EH (cell line): ENCODE measurements at regions not wholly inside any gene's neighbourhood (a gene's known extent, or its start where the extent isn't known, plus 50 kb on each side); places are given as distances from the start of the nearest gene placed in this dataset.
A peak's percentile ranks its signal among the peaks of the same experiment; 100 is the strongest.
"Not testable (repeated sequence)": the region's sequence is repeated elsewhere in the genome, so short reads cannot be mapped to it uniquely, and the experiment has no call there.

ENCODE experiments used
- DNase-seq: peaks from one replicate; pipeline ENCODE4 v3.0.0-alpha.2; 2015; ENCODE audit warnings: low read depth

GRCh38 chr14:101634850-101635748, 73.8 kb downstream of the DIO3 start:
- DNase-seq, result no peak

GRCh38 chr14:101635749-101636560, 74.7 kb downstream of the DIO3 start:
- DNase-seq, result peak; percentile 3

DNA sequence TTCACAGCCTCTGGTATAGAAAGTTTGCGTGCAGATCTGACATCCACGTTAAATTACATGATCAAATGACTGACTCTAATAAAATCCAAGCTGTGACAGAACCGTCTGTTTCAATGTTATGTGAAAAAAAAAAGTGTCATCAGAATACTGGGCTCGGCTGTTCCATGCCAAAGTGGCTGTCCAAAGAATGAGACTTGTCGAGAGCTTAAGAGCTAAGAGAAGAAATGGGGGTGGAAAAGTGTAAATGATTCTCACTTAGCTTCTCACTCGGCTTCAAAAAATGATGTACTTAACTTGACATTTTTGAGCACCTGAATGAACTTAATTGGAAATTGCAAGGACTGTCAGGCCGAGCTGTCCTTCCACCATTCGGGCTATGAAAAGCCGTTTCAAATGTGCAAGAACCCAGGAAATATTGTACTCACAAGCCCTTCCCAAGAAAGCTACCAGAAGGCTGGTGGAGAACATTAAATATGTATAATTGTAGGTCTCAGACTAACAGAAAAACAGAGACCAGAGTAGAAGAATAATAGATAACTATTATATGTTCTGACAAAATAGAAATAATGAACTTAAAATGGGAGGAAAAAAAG, 78.0 kb downstream of the DIO3 start:
- no peak for DNase-seq

DNA sequence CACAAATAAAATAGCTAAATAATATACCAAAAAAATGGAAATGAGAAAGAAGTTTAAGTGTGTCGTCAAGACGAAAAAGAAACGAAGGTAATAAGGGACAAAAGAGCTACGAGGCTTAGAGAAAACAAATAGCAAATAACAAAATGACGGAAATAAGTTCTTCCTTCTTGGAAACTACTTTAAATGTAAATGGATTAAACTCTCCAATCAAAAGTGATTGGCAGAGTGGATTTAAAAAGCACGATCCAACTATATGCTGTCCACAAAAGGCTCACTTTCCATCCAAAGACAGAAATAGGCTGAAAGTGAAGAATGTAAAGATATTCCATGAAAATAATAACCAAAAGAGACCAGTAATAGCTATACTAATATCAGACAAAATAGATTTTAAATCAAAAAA, 82.4 kb downstream of the DIO3 start:
- DNase-seq, result no peak

GRCh38 chr14:101654051-101654450, 92.8 kb downstream of the DIO3 start:
- no peak for DNase-seq

DNA sequence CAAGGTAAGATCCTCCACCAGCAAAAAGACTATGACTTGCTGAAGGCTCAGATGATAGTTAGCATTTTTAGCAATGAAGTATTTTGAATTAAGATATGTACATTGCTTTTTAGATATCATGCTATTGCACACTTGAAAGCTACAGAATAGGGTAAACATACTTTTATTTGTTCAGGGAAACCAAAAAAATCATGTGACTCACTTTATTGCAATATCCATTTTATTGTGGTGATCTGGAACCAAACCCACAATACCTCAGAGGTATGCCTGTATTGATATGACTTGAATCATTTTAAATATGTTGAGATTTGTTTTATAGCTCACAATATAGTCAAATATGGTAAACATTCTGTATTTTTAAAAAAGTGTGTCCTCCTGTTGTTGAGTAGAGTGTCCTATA, 96.1 kb downstream of the DIO3 start:
- DNase-seq, result no peak

- peak; percentile 46 for DNase-seq
These were observed 95.9 kb upstream of the PPP2R5C start for GRCh38 chr14:101665478-101666078.

GRCh38 chr14:101666264-101666663, 95.2 kb upstream of the PPP2R5C start:
- no peak for DNase-seq

- no peak for DNase-seq
These were observed 91.9 kb upstream of the PPP2R5C start for GRCh38 chr14:101669629-101670028.

DNA sequence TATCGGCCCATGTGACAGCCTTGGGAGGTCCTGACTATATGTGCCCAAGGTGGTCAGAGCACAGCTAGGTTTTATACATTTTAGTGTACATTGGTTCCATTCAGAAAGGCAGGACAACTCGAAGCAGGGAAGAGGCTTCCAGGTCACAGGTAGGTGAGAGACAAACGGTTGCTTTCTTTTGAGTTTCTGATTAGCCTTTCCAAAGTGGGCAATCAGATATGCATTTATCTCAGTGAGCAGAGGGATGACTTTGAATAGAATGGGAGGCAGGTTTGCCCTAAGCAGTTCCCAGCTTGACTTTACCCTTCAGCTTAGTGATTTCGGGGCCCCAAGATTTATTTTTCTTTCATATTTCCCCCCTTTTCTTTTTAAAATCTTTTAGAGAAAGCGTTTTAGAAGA, 87.6 kb upstream of the PPP2R5C start:
- no peak for DNase-seq

DNA sequence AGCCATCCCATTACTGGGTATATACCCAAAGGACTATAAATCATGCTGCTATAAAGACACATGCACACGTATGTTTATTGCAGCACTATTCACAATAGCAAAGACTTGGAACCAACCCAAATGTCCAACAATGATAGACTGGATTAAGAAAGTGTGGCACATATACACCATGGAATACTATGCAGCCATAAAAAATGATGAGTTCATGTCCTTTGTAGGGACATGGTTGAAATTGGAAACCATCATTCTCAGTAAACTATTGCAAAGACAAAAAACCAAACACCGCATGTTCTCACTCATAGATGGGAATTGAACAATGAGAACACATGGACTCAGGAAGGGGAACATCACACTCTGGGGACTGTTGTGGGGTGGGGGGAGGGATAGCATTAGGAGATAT, 85.7 kb upstream of the PPP2R5C start:
- DNase-seq, result not testable (repeated sequence)

DNA sequence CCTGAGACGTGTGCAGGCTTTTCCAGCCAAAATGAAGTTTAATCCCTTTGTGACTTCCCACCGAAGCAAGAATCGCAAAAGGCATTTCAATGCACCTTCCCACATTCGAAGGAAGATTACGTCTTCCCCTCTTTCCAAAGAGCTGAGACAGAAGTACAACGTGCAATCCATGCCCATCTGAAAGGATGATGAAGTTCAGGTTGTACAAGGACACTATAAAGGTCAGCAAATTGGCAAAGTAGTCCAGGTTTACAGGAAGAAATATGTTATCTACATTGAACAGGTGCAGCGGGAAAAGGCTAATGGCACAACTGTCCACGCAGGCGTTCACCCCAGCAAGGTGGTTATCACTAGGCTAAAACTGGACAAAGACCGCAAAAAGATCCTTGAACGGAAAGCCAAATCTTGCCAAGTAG, 83.6 kb upstream of the PPP2R5C start:
- not testable (repeated sequence) for DNase-seq

GRCh38 chr14:101681795-101682194, 79.7 kb upstream of the PPP2R5C start:
- no peak for DNase-seq

- DNase-seq, result no peak
These were observed 78.1 kb upstream of the PPP2R5C start for GRCh38 chr14:101683365-101683764.

DNA sequence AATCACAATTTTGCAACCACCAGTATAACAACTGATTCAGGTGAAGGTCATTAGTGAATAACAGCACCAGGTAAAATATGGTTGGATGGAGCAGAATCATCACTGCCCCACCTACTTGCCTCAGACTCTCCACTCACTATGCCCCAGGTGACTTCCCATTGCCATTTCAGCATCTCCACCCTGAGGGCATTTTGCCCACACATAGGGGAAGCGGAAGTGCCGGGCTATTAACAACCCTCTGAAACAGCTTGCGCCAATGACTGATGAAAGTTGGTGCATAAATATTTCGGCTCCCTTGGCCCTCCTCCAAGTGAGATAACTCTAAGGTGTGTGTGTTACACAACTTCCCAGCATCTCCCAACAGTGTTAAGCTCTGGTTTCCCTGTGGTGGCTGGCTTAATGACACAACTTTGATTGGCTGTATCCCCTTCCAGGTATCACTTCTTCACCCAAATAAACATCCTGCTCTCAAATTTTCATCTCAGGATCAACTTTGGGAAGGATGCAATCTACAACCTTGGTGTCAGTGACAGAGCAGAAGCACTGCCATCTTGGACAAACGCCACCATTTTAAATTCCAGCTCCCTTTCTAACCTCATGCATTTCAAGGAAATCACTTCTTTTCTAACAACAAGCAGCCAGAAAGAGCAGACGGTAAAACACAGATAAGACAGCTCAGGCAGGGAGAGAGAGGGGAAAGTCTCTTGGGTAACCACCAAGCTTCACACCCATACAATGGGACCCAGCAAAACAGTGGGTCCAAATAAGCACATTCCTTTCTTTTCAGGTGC, 73.6 kb upstream of the PPP2R5C start:
- DNase-seq, result no peak

DNA sequence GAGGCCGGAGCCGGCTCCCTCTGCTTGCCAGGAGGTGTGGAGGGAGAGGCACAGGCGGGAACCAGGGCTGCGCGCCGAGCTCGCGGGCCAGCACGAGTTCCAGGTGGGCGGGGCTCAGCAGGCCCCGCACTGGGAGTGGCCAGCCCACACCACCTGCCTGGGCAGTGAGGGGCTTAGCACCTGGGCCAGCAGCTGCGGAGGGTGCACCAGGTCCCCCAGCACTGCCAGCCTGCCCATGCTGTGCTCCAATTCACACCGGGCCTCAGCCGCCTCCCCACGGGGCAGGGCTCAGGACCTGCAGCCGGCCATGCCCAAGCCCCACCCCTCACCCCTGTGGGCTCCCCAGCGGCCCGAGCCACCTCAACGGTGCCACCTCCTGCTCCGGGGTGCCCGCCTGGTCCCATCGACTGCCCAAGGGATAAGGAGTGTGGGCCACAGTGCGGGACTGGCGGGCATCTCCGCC, 72.4 kb upstream of the PPP2R5C start:
- DNase-seq, result no peak

GRCh38 chr14:101689966-101690365, 71.5 kb upstream of the PPP2R5C start:
- DNase-seq, result not testable (repeated sequence)

- no peak for DNase-seq
These were observed 65.8 kb upstream of the PPP2R5C start for GRCh38 chr14:101695659-101696058.

- DNase-seq, result no peak
These were observed 57.4 kb upstream of the PPP2R5C start for GRCh38 chr14:101704140-101704539.

DNA sequence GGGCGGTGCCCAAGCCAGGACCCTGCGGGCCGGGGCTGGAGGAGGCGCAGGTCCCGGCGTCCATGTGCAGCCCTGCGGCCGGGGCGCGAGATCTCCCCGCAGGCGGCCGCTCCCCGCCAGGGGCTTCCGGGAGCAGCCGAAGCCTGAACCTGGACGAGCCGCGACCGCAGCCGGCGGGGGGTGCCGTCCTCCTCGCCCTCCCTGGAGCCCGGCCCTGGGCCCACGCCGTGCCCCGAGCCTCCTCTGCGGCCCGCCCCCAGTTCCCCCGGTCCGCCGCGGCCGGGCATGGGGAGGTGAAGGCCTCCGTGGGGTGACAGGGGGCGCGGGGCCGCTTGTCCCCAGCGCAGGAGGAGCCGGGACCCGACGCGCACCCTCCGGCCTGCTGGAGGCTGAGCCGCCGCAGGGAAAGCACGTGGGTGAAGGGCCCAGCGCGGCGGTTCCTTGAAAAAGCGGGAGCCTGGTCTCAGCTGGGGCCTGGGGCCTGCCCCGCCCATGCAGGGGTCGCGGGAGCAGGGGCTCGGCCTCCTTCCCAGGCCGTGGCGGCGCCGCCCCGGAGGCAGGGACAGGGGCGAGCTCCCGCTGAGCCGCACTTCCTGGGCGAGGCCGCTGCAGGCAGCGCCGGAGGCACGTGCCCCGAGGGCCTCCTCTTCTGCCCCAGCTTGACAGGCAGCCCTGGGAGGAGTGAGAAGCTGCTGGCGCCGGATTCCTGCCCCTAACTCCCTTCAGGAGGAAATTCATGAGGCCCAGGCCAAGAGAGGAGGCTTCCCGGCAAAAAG, 55.6 kb upstream of the PPP2R5C start:
- peak; percentile 32 for DNase-seq
